Vagina (tissue), 2 donors: ENCODE measurements at regions not wholly inside any gene's neighbourhood (a gene's known extent, or its start where the extent isn't known, plus 50 kb on each side); places are given as distances from the start of the nearest gene placed in this dataset.

ENCODE experiments used
- POLR2A ChIP-seq, 2 donors: fragments of 450-650 bp; IDR thresholded peaks; one replicate each; pipeline ENCODE4 v1.6.1; 2017; ENCODE audit warnings: antibody characterized with exemption in 2 of 2, mild to moderate bottlenecking in 2 of 2, moderate library complexity in 2 of 2
- TF ChIP-seq, protein P1 (sequence below), 3 experiments: fragments of 450-650 bp in 2 of 3; fragments of 200-600 bp in 1 of 3; sonication (generic) in 1 of 3; IDR thresholded peaks; one replicate each; pipeline ENCODE4 v1.5.1; 2017 to 2019; ENCODE audit warnings: antibody characterized with exemption in 3 of 3, mild to moderate bottlenecking in 2 of 3, moderate library complexity in 2 of 3

DNA sequence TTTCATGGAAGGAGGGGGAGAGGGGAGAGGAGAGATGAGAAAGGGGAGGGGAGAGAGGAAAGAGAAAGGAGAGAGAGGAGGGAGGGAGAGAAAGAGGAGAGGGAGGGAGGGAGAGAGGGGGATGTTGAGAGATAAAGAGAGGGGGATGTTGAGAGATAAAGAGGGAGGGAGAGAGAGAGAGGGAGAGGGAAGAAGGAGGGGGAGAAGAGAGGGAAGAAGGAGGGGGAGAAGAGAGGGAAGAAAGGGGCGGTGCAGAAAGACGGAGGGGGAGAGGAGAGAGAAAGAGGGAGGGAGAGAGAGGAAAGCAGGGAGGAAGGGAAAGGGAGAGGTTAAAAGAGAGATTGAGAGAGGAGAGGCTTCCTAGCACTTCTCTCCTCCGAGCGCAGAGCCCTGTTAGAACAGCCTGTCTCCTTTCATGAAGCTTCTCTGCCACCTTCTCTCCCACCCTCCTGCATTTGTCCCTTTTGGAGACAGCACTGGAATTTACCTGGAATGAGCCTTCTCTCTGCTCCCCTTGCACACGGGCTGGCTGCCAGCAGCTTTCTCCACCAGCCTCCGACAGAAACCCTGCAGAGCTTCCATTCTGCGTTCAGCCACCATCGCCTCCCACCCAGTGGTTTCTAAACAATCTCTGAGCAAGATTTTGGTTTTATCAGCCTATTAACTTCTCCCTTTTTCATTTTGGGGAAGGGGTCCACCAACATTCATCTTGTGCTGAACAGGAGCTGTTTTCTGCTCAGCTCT is 74.0 kb upstream of the CARD11 start:
- TF ChIP-seq, protein P1, sequence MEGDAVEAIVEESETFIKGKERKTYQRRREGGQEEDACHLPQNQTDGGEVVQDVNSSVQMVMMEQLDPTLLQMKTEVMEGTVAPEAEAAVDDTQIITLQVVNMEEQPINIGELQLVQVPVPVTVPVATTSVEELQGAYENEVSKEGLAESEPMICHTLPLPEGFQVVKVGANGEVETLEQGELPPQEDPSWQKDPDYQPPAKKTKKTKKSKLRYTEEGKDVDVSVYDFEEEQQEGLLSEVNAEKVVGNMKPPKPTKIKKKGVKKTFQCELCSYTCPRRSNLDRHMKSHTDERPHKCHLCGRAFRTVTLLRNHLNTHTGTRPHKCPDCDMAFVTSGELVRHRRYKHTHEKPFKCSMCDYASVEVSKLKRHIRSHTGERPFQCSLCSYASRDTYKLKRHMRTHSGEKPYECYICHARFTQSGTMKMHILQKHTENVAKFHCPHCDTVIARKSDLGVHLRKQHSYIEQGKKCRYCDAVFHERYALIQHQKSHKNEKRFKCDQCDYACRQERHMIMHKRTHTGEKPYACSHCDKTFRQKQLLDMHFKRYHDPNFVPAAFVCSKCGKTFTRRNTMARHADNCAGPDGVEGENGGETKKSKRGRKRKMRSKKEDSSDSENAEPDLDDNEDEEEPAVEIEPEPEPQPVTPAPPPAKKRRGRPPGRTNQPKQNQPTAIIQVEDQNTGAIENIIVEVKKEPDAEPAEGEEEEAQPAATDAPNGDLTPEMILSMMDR (IDR thresholded peaks at IDR 0.05) = no peak
- TF ChIP-seq POLR2A (IDR thresholded peaks at IDR 0.05) = no peak
